NCI-H2107 (cell line): ENCODE measurements at regions not wholly inside any gene's neighbourhood (a gene's known extent, or its start where the extent isn't known, plus 50 kb on each side); places are given as distances from the start of the nearest gene placed in this dataset.

Experiments used
- DNase-seq: peaks from one replicate; lab custom pipeline; 2025; lab: John Stamatoyannopoulos, UW

GRCh38 chr4:19317377-19317776, 934.3 kb upstream of the SLIT2 start:
- DNase-seq, result no peak

- no peak for DNase-seq
Observed at GRCh38 chr4:19314116-19314515, 937.6 kb upstream of the SLIT2 start.

GRCh38 chr4:19309378-19309777, 942.3 kb upstream of the SLIT2 start:
- DNase-seq, result no peak

DNA sequence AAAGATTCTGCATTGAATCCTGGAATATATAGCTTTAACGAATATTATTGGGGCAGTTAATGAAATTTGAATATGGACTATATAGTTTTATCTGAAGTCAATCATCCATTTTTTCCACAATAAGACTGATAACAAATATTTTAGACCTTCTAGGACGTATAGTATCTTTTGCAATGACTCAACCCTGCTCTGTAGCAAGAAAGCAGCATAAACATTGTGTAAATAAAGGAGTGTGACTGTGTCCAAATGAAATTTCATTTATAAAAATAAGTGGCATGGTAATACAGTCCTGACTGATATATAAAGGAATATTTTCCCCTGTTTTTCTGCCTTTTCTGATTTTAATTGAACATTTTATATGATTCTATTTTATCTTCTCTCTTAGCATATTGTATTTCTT, 947.7 kb upstream of the SLIT2 start:
- DNase-seq, result no peak

DNA sequence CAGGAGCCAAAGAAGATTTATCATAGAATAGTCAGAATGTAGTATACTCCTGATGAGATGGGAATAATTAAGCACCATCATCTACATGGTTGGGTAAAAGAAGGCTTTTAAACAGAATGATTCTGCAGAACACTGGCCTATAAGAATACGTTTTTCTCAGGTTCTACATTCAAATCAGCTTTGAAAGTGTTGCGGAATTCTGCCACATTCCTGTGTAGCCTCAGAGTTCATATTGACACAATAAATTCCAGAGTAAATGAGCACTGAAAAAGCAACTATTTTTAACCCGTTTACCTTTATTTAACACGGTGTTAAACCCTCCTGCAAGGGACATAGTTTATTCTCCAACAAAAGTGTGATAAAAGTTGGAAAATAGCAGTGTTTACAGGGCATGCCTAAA, 950.2 kb upstream of the SLIT2 start:
- DNase-seq, result no peak

DNA sequence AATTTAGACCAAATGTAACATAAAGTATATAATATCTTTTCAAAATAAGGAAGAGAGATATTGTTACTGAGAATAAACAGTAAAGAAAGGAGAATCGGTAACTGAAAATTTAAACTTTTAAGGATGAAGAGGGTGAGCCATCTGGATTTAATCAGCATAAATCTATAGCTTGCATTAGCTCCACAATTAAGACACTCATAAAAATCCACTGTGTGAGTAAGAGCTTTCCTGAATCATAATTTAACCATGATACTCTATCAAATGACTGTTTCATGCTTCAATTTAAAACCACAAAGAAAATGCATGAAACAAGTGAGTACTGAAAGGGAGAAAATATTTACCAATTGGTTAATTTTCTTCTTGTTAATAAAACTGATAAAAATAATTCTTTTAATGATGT, 951.5 kb upstream of the SLIT2 start:
- DNase-seq, result no peak

DNA sequence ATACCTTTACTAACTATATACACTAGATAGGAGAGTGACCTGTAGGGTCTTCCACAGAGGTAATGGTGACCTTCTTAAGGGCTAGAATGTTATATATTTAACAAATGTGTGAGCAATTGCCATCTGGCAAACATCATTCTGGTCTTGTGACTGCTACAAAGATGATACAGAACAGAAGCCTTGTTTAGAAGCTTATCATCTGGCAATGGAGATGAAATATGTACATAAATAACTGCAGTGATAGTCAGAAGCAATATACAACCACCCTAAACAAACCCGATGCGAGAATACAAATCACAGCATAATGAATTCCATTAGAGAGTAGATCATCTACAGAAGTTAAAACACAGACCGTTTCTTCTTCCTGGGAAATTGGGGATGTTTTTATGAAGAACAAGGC, 952.7 kb upstream of the SLIT2 start:
- no peak for DNase-seq

DNA sequence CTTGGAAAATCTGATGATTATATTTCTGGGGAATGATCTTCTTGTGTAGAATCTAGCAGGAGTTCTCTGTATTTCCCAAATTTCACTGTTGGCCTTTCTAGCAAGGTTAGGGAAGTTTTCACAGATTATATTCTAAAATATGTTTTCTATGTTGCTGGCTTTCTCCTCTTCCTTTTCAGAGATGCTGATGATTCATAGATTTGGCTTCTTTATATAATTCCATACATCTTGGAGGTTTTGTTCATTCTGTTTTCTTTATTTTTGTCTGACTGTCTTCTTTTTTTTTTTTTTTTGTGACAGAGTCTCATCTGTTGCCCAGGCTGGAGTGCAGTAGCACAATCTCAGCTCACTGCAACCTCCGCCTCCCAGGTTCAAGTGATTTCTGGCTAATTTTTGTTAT, 957.9 kb upstream of the SLIT2 start:
- DNase-seq, result no peak

DNA sequence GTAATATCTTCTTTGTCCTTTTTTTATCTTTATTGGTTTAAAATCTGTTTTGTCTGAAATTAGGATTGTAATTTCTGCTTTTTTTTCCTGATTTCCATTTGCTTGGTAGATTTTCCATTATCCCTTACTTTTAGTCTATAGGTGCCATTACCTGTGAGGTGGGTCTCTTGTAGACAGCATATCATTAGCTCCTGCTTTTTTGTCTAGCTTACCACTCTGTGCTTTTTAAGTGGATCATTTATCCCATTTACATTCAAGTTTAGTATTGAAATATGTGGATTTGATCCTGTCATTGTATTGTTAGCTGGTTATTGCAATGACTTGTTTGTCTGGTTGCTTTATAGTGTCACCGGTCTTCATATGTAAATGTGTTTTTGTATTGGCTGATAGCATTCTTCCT, 958.6 kb upstream of the SLIT2 start:
- DNase-seq, result no peak

GRCh38 chr4:19286924-19287323, 964.8 kb upstream of the SLIT2 start:
- DNase-seq, result no peak

DNA sequence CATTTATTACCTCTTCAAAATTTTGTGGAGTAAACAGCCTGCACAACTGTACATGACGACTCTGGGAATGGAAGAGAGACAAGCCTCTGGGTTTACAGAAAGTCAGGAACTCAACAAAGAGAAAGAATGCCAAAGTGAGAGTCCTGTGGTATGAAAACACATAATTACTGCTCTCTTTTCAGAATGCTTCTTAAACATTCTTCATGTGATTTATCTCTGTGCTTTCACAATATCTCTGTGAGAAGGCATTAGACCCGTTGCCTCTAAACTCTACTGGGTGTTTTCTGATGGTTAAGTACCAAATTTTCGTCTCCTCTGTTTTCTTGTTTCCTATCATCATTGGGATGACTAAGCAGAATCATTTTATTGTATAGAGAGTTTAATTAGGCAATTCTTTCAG, 966.6 kb upstream of the SLIT2 start:
- no peak for DNase-seq

- no peak for DNase-seq
Observed at GRCh38 chr4:19278665-19279064, 973.0 kb upstream of the SLIT2 start.

GRCh38 chr4:19266566-19266965, 985.1 kb upstream of the SLIT2 start:
- no peak for DNase-seq

GRCh38 chr4:19262467-19262866, 989.2 kb upstream of the SLIT2 start:
- no peak for DNase-seq

- DNase-seq, result no peak
Observed at GRCh38 chr4:19260346-19260745, 991.4 kb upstream of the SLIT2 start.

DNA sequence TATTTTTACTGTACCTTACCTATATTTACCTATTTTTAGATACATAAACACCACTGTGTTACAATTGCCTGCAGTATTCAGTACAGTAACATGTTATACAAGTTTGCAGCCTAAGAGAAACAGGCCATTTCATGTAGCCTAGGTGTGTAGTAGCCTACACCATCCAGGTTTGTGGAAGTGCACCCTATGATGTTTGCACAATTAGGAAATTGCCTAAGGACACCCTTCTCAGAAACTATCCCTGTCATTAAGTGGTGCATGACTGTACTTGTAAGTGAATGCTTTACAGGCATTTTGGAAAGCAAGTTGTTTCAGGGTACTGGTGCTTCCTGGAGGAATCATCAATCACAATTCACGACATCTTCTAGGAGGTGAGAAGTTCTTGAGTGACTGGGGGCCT, 991.8 kb upstream of the SLIT2 start:
- DNase-seq, result no peak

DNA sequence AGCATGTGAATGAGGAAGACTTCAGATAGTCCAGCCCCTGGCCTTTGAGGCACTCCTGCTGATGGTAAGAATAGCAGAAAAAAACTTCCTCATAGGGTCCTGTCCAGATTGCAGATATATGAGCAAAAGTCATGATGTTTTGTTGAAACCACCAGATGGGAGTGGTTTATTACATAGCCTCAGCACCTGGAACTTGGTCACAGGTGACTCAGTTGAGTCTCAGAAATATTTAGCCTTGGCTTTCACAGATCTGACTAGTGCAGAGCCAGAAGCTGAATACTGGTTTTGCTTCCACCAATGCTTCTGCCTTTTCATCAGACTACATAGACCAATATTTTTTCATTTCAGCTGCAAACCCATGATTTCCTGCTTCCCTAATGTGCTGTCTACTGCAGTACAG, 994.9 kb upstream of the SLIT2 start:
- no peak for DNase-seq

GRCh38 chr4:19254486-19254885, 997.2 kb upstream of the SLIT2 start:
- DNase-seq, result no peak

DNA sequence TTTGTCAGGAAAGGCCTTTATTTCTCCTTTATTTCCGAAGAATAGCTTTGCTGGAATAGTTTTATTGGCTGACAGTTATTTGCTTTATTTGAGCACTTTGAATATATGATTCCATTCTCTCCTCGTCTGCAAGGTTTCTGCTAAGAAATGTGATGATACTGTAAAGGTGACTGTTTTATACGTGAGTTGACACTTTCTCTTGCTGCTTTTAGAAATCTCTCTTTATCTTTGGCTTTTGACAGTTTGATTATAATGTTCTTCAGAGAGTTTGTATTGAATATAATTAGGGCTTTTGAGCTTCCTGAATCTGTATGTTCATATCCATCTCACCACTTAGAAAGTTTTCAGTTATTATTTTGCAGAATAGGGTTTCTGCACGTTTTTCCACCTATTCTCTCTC, 1003.7 kb upstream of the SLIT2 start:
- DNase-seq, result no peak

DNA sequence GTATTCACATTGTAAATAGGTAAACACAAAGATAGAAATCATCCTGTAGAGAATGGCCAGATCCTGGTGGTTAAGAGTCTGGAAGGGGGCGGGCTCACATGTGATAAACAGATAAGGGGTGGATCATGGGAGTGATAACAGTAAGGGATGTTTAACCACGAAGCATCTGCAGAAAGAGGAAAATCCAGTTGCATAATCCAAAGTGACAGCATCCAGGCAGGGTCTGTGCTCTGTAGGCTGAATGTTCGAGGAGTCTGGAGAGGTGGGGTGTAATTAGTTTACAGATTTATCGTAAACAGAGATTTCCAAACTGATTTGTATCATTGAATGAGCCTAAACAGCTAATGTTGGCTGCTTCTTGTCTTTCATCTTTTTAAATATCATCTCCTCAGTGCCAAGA, 1009.8 kb upstream of the SLIT2 start:
- no peak for DNase-seq

- DNase-seq, result no peak
Observed at GRCh38 chr4:19239565-19239964, 1012.1 kb upstream of the SLIT2 start.

- no peak for DNase-seq
Observed at GRCh38 chr4:19236473-19236872, 1015.2 kb upstream of the SLIT2 start.

- DNase-seq, result no peak
Observed at GRCh38 chr4:19230906-19231545, 1020.7 kb upstream of the SLIT2 start.

DNA sequence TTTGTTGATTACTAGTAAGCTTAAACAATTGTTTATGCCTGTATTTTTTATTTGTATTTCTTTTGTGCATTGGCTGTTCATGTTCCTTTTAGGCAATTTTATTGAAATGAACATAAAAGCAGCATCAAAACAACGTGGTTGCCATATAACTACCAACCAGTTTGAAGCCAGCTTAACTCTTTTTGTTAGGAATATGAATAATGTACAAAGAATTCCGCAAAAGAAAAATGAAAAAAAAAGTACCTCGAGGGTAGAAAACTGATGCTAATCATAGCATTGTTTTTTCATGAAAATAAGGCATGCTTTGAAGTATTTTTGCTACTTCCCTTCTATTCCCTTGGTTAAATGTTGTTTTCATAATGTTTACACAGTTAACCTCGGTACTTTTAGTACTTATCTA, 1024.0 kb upstream of the SLIT2 start:
- DNase-seq, result no peak

DNA sequence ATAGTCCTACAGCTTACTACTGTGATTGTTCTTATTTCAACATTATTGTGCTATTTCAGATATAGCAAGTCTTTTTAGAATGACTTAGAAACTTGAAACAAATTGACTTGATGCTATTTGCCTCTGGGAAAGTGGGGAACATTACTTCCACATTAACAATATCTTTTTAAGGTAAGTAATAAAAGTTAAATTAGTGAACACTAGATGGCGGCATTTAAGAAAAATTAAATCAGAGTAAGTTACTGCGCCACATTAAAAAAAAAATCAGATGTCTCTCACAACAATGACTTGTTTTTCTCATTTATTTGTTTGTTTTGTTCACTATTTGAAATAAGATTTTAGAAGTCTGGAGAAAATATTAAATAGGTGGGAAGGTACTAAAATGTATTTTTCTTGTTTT, 1026.9 kb upstream of the SLIT2 start:
- no peak for DNase-seq
